GM15510 (cell line): ENCODE measurements at regions not wholly inside any gene's neighbourhood (a gene's known extent, or its start where the extent isn't known, plus 50 kb on each side); places are given as distances from the start of the nearest gene placed in this dataset.

ENCODE experiments used
- POLR2A ChIP-seq: IDR thresholded peaks from 3 replicates; pipeline ENCODE4 v1.6.1; 2011; ENCODE audit warnings: borderline replicate concordance; ENCODE audit not compliant: insufficient read length; ENCODE audit errors: extremely low read depth

- TF ChIP-seq POLR2A = no peak
These were observed 219.8 kb upstream of the RGS6 start for GRCh38 chr14:71712478-71712877.

- TF ChIP-seq POLR2A = no peak
These were observed 219.2 kb upstream of the RGS6 start for GRCh38 chr14:71713016-71713415.

- no peak for TF ChIP-seq POLR2A
These were observed 218.8 kb upstream of the RGS6 start for GRCh38 chr14:71713451-71713850.

GRCh38 chr14:71714225-71714624 lies 218.0 kb upstream of the RGS6 start:
- TF ChIP-seq POLR2A = no peak

DNA sequence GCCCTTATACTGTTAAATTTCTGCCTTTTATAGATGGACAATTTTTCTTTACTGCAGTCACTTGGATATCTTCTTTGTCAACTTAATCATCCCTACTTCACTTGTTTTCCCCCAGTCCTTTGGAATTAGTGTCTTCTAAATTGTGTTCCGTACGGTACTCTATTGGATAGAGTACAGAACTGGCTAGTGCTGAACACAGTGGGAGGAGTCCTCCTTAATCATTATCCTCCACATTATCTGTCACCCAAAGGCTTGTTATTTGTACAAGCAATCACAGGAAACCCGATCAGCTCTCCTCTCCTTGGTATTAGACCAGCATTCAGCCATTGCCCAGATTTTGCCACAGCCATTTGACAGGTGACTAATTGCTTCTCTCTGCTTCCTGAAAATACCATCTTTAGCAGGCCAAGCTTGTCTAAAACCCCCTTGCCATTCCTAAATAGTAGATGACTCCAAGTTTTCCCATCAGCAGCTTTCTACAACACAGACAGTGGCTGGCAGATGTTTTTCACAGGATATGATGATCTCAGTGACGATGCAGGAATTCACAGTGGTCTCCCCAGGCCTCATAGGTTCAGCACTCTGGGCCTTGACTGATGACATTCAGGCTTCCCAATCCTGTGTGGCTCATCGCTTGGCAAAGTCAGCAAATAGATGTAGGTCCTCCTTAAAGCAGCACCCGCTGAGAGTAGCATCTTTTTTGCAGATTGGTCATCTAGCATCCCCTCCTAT lies 216.0 kb upstream of the RGS6 start:
- no peak for TF ChIP-seq POLR2A

- no peak for TF ChIP-seq POLR2A
These were observed 211.1 kb upstream of the RGS6 start for GRCh38 chr14:71720978-71721624.

DNA sequence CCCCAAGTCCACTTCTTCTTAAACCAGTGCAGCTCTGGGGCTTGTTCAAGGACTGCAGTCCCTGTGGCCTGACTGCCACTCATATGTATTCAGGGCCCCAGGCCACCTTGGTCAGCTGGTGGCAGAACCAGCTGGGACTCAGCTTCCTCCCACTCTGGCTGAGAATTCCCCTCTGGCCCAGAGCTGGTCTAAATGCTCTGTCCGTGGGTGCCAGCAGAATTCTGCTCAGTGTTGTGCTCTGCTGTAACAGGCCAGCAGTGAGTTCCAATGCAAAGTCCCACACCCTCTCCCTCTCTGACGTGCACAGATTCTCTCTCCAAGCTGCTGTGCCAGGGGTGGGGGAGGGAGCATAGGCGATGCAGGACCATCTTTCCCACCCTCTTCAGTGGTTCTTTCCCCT lies 210.4 kb upstream of the RGS6 start:
- TF ChIP-seq POLR2A = no peak

DNA sequence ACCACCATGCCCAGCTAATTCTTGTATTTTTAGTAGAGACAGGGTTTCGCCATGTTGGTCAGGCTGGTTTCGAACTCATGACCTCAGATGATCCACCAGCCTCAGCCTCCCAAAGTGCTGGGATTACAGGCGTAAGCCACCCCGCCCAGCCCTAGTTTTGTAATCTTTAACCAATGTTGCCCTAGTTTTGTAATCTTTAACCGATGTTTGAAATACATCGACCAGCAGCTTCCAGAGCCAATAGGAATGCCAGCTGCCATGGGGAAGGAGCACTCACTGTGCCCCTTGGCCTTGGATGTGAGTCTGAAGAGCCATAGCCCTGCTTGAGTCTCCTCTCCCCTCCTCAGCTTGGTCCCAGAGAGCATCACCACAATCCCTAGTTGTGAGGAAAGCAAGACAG lies 209.3 kb upstream of the RGS6 start:
- no peak for TF ChIP-seq POLR2A

DNA sequence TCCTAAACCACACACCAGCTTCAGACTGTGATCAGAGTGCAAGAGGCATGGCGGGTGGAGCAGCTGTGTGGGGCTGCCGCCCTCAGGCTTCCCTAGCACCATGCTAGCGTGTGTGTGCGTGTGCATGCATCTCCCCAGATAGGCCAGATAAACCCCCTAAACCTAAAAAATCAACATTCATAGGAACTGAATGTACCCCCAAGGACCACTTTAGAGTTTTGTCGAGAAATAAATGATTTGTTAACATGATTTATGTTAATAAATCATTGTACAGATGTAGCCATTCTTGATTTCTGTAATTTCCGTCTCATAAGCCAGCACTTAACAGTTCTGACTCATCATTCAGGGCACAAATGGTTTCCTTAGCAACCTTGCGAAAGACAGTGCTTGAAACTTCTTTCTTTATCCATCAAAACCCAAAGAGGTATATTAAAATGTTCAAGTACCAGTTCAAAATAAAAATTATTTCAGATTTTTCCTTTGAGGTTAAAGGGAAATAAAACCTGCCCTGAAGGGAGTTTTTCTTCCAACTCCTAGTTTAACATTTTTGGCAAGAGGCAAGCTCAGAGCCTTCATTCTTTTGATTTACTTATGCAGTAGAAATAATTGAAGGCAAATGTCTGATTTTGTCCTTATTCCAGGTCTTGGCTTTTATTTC lies 206.2 kb upstream of the RGS6 start:
- no peak for TF ChIP-seq POLR2A

DNA sequence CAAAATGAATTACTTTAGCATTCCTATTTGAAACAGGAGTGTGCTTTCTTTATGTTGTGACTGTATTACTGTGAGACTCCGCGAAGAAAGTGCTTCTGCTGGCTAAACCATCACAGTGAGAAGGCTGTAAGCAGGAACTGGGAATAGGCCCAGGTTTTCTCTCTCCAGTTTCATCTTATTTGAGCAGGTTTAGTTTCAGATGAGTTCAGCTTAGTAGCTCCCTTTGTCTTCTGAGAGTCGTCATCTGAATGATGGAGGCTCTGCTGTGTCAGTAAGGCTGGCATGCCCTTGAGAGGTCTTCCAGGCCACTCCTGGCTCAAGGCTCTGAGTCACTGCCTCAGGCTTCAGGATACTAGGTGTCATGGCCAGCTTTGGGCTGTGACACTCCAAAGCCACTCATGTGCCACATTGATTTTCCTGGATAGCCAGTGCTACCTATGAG lies 205.6 kb upstream of the RGS6 start:
- no peak for TF ChIP-seq POLR2A

GRCh38 chr14:71728386-71728785 lies 203.8 kb upstream of the RGS6 start:
- no peak for TF ChIP-seq POLR2A

- no peak for TF ChIP-seq POLR2A
These were observed 202.6 kb upstream of the RGS6 start for GRCh38 chr14:71729596-71729995.

GRCh38 chr14:71730471-71730870 lies 201.8 kb upstream of the RGS6 start:
- TF ChIP-seq POLR2A = no peak

DNA sequence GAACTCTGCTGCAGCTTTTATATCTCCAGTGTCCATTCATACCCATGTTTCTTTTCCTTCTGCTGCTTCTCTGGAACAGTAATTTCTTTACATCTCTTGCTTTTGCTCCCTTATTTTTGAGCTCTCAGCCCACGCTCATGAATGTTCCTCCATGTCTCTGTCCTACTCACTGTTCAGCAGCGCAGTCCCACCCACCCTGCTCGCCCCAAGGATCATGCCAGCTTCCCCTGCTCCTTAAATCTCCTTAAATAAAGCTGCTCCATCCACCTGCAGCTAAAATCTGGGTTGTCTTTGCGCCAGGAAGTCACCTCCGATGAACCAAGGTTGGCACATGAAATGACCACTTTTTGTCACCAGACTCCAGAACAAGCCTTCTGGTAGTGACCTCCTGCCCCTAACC lies 201.1 kb upstream of the RGS6 start:
- TF ChIP-seq POLR2A = no peak

DNA sequence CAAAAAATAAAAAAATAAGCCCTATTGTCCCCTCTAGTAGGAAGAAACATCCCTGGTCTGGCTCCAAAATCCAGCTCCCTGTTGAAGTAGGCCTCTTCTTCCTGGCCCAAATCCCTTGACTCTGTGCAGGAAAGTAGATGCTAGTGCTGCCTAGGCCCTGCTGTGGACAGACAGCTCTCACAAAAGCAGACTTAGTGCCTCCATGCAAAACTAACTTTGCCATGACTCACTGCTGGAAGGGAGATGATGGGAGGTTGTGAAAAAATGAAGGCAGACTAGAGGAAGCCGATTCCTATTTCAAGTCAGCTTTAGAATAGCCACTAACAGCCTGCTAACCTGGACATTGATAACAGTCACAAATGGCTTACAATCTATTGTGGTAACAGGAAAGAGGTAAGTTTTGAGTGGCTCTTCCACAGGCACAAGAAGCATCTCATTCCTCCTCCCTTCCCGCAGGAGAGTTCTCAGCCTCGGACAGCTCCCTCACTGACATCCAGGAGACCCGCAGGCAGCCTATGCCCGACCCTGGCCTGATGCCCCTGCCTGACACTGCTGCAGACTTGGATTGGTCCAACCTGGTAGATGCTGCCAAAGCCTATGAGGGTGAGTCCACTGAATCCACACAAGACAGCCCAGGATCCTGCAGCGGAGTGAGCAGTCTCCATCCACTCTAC lies 198.9 kb upstream of the RGS6 start:
- TF ChIP-seq POLR2A = no peak
